ENCODE measurements at regions not wholly inside any gene's neighbourhood (a gene's known extent, or its start where the extent isn't known, plus 50 kb on each side); places are given as distances from the start of the nearest gene placed in this dataset.

DNA sequence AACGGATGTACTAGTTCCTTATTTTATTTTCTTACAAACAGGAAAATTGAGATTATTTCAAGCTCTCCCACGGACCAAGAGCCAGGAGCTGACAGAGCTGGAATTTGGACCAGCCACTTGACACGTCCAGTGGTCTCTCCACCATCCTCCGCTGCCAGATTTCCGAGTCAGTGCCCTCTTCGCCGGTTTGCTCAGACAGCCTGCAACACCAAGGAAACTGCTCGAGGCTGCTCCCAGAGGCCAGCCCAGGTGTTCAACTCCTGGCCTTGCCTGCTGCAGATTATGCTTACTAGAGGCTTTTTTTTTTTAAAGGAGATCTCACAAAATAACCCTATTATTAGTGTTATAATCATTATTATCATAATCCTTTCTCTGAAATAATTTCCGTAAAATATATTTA lies 779.8 kb downstream of the RNF144A start:
- TF ChIP-seq CTCF (IDR thresholded peaks at IDR 0.05; ENCODE audit: low read depth, low read length) (no peak), POLR2A (IDR thresholded peaks at IDR 0.05; ENCODE audit: extremely low read depth, insufficient read length) (no peak), MYC (IDR thresholded peaks at IDR 0.05; ENCODE audit: low read depth, low read length) (no peak), MAX (IDR thresholded peaks at IDR 0.05; ENCODE audit: low read depth, low read length) (no peak)
- H3K4me3 ChIP-seq (ENCODE audit: low read depth, low read length): no peak overlapping the region
- no peak for DNase-seq (ENCODE audit: low read depth)

- TF ChIP-seq MYC (IDR thresholded peaks at IDR 0.05; ENCODE audit: low read depth, low read length) (no peak), CTCF (IDR thresholded peaks at IDR 0.05; ENCODE audit: low read depth, low read length) (no peak), POLR2A (IDR thresholded peaks at IDR 0.05; ENCODE audit: extremely low read depth, insufficient read length) (no peak), MAX (IDR thresholded peaks at IDR 0.05; ENCODE audit: low read depth, low read length) (no peak)
- H3K4me3 ChIP-seq (ENCODE audit: low read depth, low read length): no peak overlapping the region
- DNase-seq (ENCODE audit: low read depth): no peak
These were observed 784.6 kb downstream of the RNF144A start for GRCh38 chr2:7701791-7702190.

DNA sequence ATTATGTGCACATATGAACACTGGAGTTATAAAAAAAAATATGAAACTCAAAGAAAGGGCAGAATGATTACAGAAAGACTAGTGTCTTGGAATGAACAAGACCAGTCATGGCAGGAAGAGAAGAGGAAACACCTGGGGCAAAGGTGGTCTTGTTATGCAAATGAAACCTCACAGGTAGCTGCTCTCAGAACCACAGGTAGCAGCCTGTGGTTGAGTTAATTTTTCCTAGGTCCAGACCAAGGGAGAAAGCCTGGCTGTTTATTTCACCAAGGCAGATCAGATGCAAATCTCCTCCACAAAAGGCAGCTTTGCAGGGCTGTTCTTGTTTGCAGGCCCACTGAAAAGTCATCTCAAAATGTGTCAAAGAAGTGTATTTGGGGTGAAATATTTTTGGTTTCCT lies 785.8 kb downstream of the RNF144A start:
- no peak for DNase-seq (ENCODE audit: low read depth)
- no peak overlapping the region for H3K4me3 ChIP-seq (ENCODE audit: low read depth, low read length)
- no peak for TF ChIP-seq MYC (IDR thresholded peaks at IDR 0.05; ENCODE audit: low read depth, low read length)
- TF ChIP-seq MAX (IDR thresholded peaks at IDR 0.05; ENCODE audit: low read depth, low read length): no peak
- TF ChIP-seq CTCF (IDR thresholded peaks at IDR 0.05; ENCODE audit: low read depth, low read length): no peak

GRCh38 chr2:7703543-7704144 lies 786.4 kb downstream of the RNF144A start:
- TF ChIP-seq MYC (IDR thresholded peaks at IDR 0.05; ENCODE audit: low read depth, low read length) (no peak), POLR2A (IDR thresholded peaks at IDR 0.05; ENCODE audit: extremely low read depth, insufficient read length) (no peak), CTCF (IDR thresholded peaks at IDR 0.05; ENCODE audit: low read depth, low read length) (no peak)
- no peak overlapping the region for H3K4me3 ChIP-seq (ENCODE audit: low read depth, low read length)
- DNase-seq (ENCODE audit: low read depth): no peak

GRCh38 chr2:7704296-7704865 lies 787.2 kb downstream of the RNF144A start:
- no peak overlapping the region for H3K4me3 ChIP-seq (ENCODE audit: low read depth, low read length)
- no peak for DNase-seq (ENCODE audit: low read depth)
- TF ChIP-seq MAX (IDR thresholded peaks at IDR 0.05; ENCODE audit: low read depth, low read length): no peak
- TF ChIP-seq POLR2A (IDR thresholded peaks at IDR 0.05; ENCODE audit: extremely low read depth, insufficient read length): no peak
- no peak for TF ChIP-seq CTCF (IDR thresholded peaks at IDR 0.05; ENCODE audit: low read depth, low read length)
- TF ChIP-seq MYC (IDR thresholded peaks at IDR 0.05; ENCODE audit: low read depth, low read length): no peak

DNA sequence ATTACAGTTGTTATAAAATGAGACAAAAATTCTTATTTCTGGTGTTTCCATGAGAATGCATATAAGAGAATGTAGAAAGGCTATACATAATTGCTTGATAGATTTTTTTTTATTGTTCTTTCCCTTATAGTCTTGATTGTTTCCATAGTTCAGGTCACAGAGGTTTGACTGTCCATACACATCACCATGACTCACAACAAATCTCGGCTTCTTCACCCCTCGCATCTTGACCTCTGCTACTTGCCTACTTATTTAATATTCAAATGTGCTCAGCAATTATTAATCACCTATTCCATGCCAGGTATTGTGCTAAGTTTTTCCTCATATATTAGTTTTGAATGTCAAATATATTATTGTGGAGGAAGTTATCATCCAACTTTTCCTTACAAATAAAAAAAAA lies 789.6 kb downstream of the RNF144A start:
- no peak overlapping the region for H3K4me3 ChIP-seq (ENCODE audit: low read depth, low read length)
- DNase-seq (ENCODE audit: low read depth): no peak
- no peak for TF ChIP-seq MYC (IDR thresholded peaks at IDR 0.05; ENCODE audit: low read depth, low read length)
- TF ChIP-seq POLR2A (IDR thresholded peaks at IDR 0.05; ENCODE audit: extremely low read depth, insufficient read length): no peak
- no peak for TF ChIP-seq MAX (IDR thresholded peaks at IDR 0.05; ENCODE audit: low read depth, low read length)
- TF ChIP-seq CTCF (IDR thresholded peaks at IDR 0.05; ENCODE audit: low read depth, low read length): no peak

All from NB4 (cell line).